DOHH2 (cell line): ENCODE measurements at regions not wholly inside any gene's neighbourhood (a gene's known extent, or its start where the extent isn't known, plus 50 kb on each side); places are given as distances from the start of the nearest gene placed in this dataset.

Source experiments
- H3F3A ChIP-seq: fragments of 200-600 bp; sonication (generic), shearing (Covaris generic); 2 replicates; pipeline ENCODE4 v1.6.0; 2016; ENCODE audit warnings: antibody characterized with exemption, mild to moderate bottlenecking; ENCODE audit not compliant: control insufficient read depth, insufficient read depth
- H3K27ac ChIP-seq: fragments of 200-600 bp; sonication (generic); 2 replicates; pipeline ENCODE4 v1.5.1; 2014; ENCODE audit warnings: low read depth, mild to moderate bottlenecking, low read length, moderate library complexity
- H3K27me3 ChIP-seq: fragments of 200-600 bp; sonication (generic); 2 replicates; pipeline ENCODE4 v1.6.1; 2014; ENCODE audit warnings: mild to moderate bottlenecking, low read length, mixed read lengths; ENCODE audit not compliant: control insufficient read depth
- H3K36me3 ChIP-seq: fragments of 200-600 bp; sonication (generic); 2 replicates; pipeline ENCODE4 v1.6.1; 2014; ENCODE audit warnings: mild to moderate bottlenecking, low read length, moderate library complexity, mixed read lengths; ENCODE audit not compliant: control insufficient read depth
- H3K4me1 ChIP-seq: fragments of 200-600 bp; sonication (generic); 2 replicates; pipeline ENCODE4 v1.6.1; 2014; ENCODE audit warnings: mild to moderate bottlenecking, low read length, mixed read lengths; ENCODE audit not compliant: control insufficient read depth
- H3K4me2 ChIP-seq: fragments of 200-600 bp; sonication (generic); 2 replicates; pipeline ENCODE4 v1.6.0; 2014; ENCODE audit warnings: mild to moderate bottlenecking, low read length, moderate library complexity
- H3K4me3 ChIP-seq: fragments of 200-600 bp; sonication (generic); 2 replicates; pipeline ENCODE4 v1.5.1; 2014; ENCODE audit warnings: mild to moderate bottlenecking, low read length, mixed read lengths
- H3K79me2 ChIP-seq: fragments of 200-600 bp; sonication (generic); 2 replicates; pipeline ENCODE4 v1.6.1; 2014; ENCODE audit warnings: mild to moderate bottlenecking, low read length, mixed read lengths; ENCODE audit not compliant: control insufficient read depth
- H3K9me2 ChIP-seq: fragments of 200-600 bp; sonication (generic); replicated peaks from 2 replicates; pipeline ENCODE4 v1.6.1; 2014; ENCODE audit warnings: mild to moderate bottlenecking, low read length, mixed read lengths; ENCODE audit not compliant: control insufficient read depth
- H3K9me3 ChIP-seq: fragments of 200-600 bp; sonication (generic); 2 replicates; pipeline ENCODE4 v1.6.1; 2014; ENCODE audit warnings: antibody characterized with exemption, low read length, mixed read lengths; ENCODE audit not compliant: control insufficient read depth, insufficient read depth
- H4K20me1 ChIP-seq: fragments of 200-600 bp; sonication (generic); 2 replicates; pipeline ENCODE4 v1.6.0; 2014; ENCODE audit warnings: low read depth, mild to moderate bottlenecking, antibody characterized with exemption, low read length, moderate library complexity; ENCODE audit not compliant: control insufficient read depth, insufficient read depth
- EZH2phosphoT487 ChIP-seq: fragments of 200-600 bp; sonication (generic); IDR thresholded peaks from 2 replicates; pipeline ENCODE4 v1.6.1; 2017; ENCODE audit warnings: borderline replicate concordance, mild to moderate bottlenecking, antibody characterized with exemption, low read length, moderate library complexity, mixed read lengths
- TF ChIP-seq, protein P1 (sequence below): fragments of 200-600 bp; sonication (generic); IDR thresholded peaks from one replicate; pipeline ENCODE4 v1.5.1; 2014; ENCODE audit warnings: antibody characterized with exemption, mild to moderate bottlenecking, low read depth, low read length; ENCODE audit not compliant: poor library complexity, severe bottlenecking

GRCh38 chr5:34511915-34512314 lies 144.2 kb upstream of the RAI14 start:
- peaks cover 5% of the 10 kb centered on the region; the same call in 1 of the 2 replicates for H3K27me3 ChIP-seq
- no peak overlapping the region for H3K27ac ChIP-seq
- H4K20me1 ChIP-seq: no peaks in the 10 kb centered on the region
- H3K9me2 ChIP-seq: no peaks in the 10 kb centered on the region
- H3K4me2 ChIP-seq: no peak overlapping the region
- H3K9me3 ChIP-seq: no peaks in the 10 kb centered on the region
- H3K36me3 ChIP-seq: no peaks in the 10 kb centered on the region
- H3K79me2 ChIP-seq: no peaks in the 10 kb centered on the region
- no peak for TF ChIP-seq EZH2phosphoT487
- TF ChIP-seq, protein P1, sequence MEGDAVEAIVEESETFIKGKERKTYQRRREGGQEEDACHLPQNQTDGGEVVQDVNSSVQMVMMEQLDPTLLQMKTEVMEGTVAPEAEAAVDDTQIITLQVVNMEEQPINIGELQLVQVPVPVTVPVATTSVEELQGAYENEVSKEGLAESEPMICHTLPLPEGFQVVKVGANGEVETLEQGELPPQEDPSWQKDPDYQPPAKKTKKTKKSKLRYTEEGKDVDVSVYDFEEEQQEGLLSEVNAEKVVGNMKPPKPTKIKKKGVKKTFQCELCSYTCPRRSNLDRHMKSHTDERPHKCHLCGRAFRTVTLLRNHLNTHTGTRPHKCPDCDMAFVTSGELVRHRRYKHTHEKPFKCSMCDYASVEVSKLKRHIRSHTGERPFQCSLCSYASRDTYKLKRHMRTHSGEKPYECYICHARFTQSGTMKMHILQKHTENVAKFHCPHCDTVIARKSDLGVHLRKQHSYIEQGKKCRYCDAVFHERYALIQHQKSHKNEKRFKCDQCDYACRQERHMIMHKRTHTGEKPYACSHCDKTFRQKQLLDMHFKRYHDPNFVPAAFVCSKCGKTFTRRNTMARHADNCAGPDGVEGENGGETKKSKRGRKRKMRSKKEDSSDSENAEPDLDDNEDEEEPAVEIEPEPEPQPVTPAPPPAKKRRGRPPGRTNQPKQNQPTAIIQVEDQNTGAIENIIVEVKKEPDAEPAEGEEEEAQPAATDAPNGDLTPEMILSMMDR: no peak
- no peaks in the 10 kb centered on the region for H3F3A ChIP-seq
- H3K4me1 ChIP-seq: no peaks in the 10 kb centered on the region
- H3K4me3 ChIP-seq: no peak overlapping the region

DNA sequence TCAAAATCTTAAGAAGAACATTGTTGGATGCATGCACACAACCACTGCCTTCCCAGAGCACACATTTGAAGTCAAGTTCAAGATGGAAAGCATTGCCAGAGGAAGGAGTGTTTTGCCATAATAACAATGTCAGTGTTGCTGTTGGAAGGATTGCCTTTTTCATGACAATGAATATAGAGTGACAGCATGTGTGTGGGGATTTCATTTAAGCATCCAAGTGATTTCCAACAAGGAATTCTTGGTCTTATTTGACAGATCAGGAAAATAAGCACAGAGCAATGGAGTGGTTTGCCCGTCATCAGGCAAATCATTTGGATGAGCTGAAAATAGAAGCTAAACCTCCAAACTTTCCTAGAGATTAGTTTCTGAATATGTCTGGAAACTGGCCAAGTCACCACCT lies 140.0 kb upstream of the RAI14 start:
- H3K79me2 ChIP-seq: no peaks in the 10 kb centered on the region
- H3K9me3 ChIP-seq: no peaks in the 10 kb centered on the region
- no peaks in the 10 kb centered on the region for H3F3A ChIP-seq
- no peaks in the 10 kb centered on the region for H3K9me2 ChIP-seq
- no peak overlapping the region for H3K27ac ChIP-seq
- H4K20me1 ChIP-seq: no peaks in the 10 kb centered on the region
- no peaks in the 10 kb centered on the region for H3K36me3 ChIP-seq
- no peak overlapping the region for H3K4me2 ChIP-seq
- no peak overlapping the region for H3K4me3 ChIP-seq
- no peaks in the 10 kb centered on the region for H3K4me1 ChIP-seq
- peaks cover 8% of the 10 kb centered on the region; the same call in 1 of the 2 replicates for H3K27me3 ChIP-seq
- TF ChIP-seq, protein P1: no peak
- TF ChIP-seq EZH2phosphoT487: no peak

DNA sequence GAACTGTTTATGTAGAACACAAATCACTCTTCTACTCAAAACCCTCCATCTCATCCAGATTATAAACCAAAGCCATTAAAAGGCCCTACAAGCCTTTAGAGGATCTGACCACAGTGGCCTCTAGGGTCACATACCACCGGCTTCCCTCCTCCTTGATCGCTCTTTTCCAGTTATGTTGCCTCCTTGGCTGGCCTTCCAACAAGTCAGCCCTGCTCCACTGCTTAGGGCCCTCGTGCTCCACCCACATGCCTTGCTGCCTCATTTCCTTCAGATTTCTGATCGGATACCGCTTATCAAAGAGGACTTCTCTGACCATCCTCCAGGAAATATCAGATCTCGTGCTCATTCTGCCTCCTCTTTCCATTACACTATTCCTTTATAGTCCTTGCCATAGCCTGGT lies 139.4 kb upstream of the RAI14 start:
- H3F3A ChIP-seq: no peaks in the 10 kb centered on the region
- H3K27me3 ChIP-seq: peaks cover 8% of the 10 kb centered on the region; the same call in 1 of the 2 replicates
- H3K27ac ChIP-seq: no peak overlapping the region
- H3K4me3 ChIP-seq: no peak overlapping the region
- no peaks in the 10 kb centered on the region for H3K36me3 ChIP-seq
- no peaks in the 10 kb centered on the region for H4K20me1 ChIP-seq
- H3K79me2 ChIP-seq: no peaks in the 10 kb centered on the region
- H3K9me3 ChIP-seq: no peaks in the 10 kb centered on the region
- no peaks in the 10 kb centered on the region for H3K9me2 ChIP-seq
- TF ChIP-seq EZH2phosphoT487: no peak
- TF ChIP-seq, protein P1: no peak
- no peak overlapping the region for H3K4me2 ChIP-seq
- H3K4me1 ChIP-seq: no peaks in the 10 kb centered on the region

DNA sequence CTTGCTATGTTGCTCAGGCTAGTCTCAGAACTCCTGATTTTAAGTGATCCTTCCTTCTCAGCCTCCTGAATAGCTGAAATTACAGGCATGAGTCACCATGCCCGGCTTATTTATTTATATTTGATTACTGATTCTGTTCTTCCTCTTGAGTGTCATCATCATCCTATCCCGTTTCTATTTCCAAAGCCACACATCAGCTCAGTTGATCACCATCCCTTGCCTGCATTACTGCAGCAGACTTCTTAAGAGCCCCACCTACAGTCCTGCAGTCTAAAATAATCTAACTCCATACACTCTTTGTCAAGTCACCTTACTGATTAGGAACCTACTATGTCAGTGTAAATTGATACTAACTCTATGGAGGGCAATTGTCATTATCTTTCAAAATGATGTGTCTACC lies 138.9 kb upstream of the RAI14 start:
- no peak overlapping the region for H3K4me2 ChIP-seq

More for the DNA sequence above, 138.9 kb upstream of the RAI14 start:
- Histone ChIP-seq H3K9me3 (no peaks in the 10 kb centered on the region), H3K36me3 (no peaks in the 10 kb centered on the region), H3K27me3 (peaks cover 8% of the 10 kb centered on the region; the same call in 1 of the 2 replicates), H3K4me3 (no peak overlapping the region), H3K27ac (no peak overlapping the region), H3F3A (no peaks in the 10 kb centered on the region), H3K4me1 (no peaks in the 10 kb centered on the region), H3K9me2 (no peaks in the 10 kb centered on the region), H4K20me1 (no peaks in the 10 kb centered on the region), H3K79me2 (no peaks in the 10 kb centered on the region)
- TF ChIP-seq, protein P1: no peak
- TF ChIP-seq EZH2phosphoT487: no peak
